Activated T-helper 2 cell treated with anti-CD3 and anti-CD28 coated beads, Interferon-gamma antibody, Interleukin-2, Interleukin-4, amounts not matched to agents 10 μg/mL and 5 μg/mL and 100 μg/mL, durations not matched to agents 14 hours and 24 hours and 36 hours (primary cell): ENCODE measurements at regions not wholly inside any gene's neighbourhood (a gene's known extent, or its start where the extent isn't known, plus 50 kb on each side); places are given as distances from the start of the nearest gene placed in this dataset.

Experiments
- DNase-seq: peaks from one replicate; pipeline ENCODE4 v3.0.0; 2021; ENCODE audit warnings: low spot score
- H3K27ac Mint-ChIP-seq: one replicate; pipeline ENCODE4 v1.8.0; 2021; ENCODE audit warnings: mixed read lengths
- H3K27me3 Mint-ChIP-seq: one replicate; pipeline ENCODE4 v1.8.0; 2021; ENCODE audit warnings: low read depth, mixed read lengths
- H3K36me3 Mint-ChIP-seq: one replicate; pipeline ENCODE4 v1.8.0; 2021; ENCODE audit warnings: low read depth, mixed read lengths
- H3K4me1 Mint-ChIP-seq: one replicate; pipeline ENCODE4 v1.8.0; 2021; ENCODE audit warnings: low read depth, mixed read lengths
- H3K4me3 Mint-ChIP-seq: one replicate; pipeline ENCODE4 v1.8.0; 2021; ENCODE audit warnings: low read depth, mild to moderate bottlenecking, moderate library complexity, mixed read lengths
- H3K9me3 Mint-ChIP-seq: one replicate; pipeline ENCODE4 v1.8.0; 2021; ENCODE audit warnings: mixed read lengths
- intact Hi-C: fragments of 100-400 bp; cut with micrococcal nuclease; formaldehyde crosslinking; loops from one replicate; pipeline ENCODE4 v1.15.1; 2023

DNA sequence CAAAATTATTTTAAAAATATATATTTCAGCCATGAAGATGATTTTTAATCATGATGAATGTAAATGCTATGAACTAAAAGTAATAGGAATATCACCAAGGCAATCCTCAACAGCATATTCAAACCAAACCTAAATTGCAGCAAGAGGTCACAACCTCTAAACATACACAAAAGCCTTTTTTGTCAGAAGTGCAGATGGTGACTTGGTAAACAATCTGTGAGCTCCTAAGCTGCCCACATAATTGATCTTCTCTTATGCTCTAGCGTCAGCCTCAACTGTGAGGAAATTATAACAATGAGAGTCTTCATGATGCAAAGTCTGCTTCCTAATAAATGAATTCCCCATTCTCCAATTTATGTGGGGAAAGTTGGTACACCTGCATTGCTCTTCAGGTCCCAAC lies 113.2 kb downstream of the TSN start:
- H3K9me3 Mint-ChIP-seq = no peaks in the 10 kb centered on the region
- no peak overlapping the region for H3K4me3 Mint-ChIP-seq
- H3K27me3 Mint-ChIP-seq = no peaks in the 10 kb centered on the region
- no peak overlapping the region for H3K27ac Mint-ChIP-seq
- DNase-seq = no peak
- H3K36me3 Mint-ChIP-seq = no peaks in the 10 kb centered on the region
- intact Hi-C loops = no loop called here
- H3K4me1 Mint-ChIP-seq = no peaks in the 10 kb centered on the region

DNA sequence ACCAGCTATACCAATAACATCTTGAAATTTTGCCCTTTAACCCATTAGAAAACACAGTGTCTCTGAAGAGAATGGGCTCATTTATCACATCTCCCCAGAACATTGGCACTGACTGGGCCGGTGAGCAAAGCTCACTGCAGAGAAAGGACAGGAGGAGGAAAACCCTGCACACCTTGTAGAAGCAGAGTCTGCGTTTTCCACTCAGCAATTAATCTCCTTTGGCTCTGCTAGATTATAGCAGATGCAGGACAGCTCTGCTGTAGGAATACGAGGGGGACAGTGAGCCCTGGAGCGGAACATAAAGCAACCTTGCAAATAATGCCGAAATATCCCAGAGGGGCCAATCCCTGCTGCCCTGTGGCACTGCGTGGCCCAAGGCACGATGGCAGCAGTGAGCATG lies 113.9 kb downstream of the TSN start:
- intact Hi-C loops = no loop called here
- Mint-ChIP-seq H3K27me3 (no peaks in the 10 kb centered on the region), H3K27ac (no peak overlapping the region), H3K36me3 (no peaks in the 10 kb centered on the region), H3K9me3 (no peaks in the 10 kb centered on the region), H3K4me3 (no peak overlapping the region), H3K4me1 (no peaks in the 10 kb centered on the region)
- no peak for DNase-seq

DNA sequence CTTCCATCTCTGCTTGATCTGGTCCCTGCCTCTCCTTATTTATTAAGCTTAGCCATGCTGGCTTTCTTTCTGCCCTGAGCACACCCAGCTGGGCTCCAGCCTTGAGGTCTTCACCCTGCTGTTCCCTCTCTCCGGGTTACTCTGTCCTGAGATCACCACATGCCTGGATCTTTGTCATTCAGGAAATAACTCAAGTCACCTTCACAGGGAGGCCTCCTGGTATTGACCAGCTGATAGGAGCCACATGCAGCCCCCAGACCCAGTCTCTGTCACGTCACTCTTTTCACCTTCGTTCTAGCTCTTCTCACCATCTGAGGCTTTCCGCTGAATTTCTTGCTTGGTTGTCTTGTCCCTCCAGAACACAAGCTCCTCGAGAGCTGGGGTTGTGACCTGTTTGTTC lies 114.4 kb downstream of the TSN start:
- H3K4me1 Mint-ChIP-seq = no peaks in the 10 kb centered on the region
- no peak overlapping the region for H3K4me3 Mint-ChIP-seq
- no peaks in the 10 kb centered on the region for H3K27me3 Mint-ChIP-seq
- no peaks in the 10 kb centered on the region for H3K36me3 Mint-ChIP-seq
- intact Hi-C loops = no loop called here
- H3K9me3 Mint-ChIP-seq = no peaks in the 10 kb centered on the region
- DNase-seq = no peak
- H3K27ac Mint-ChIP-seq = no peak overlapping the region

- no peaks in the 10 kb centered on the region for H3K27me3 Mint-ChIP-seq
- H3K36me3 Mint-ChIP-seq = no peaks in the 10 kb centered on the region
- no peak overlapping the region for H3K4me3 Mint-ChIP-seq
- H3K9me3 Mint-ChIP-seq = no peaks in the 10 kb centered on the region
- intact Hi-C loops = no loop called here
- DNase-seq = no peak
- no peaks in the 10 kb centered on the region for H3K4me1 Mint-ChIP-seq
- no peak overlapping the region for H3K27ac Mint-ChIP-seq
These were observed 117.2 kb downstream of the TSN start for GRCh38 chr2:121872651-121873050.

- intact Hi-C loops = no loop called here
- Mint-ChIP-seq H3K4me1 (no peaks in the 10 kb centered on the region), H3K4me3 (no peak overlapping the region), H3K27ac (no peak overlapping the region), H3K27me3 (peaks cover 1% of the 10 kb centered on the region), H3K36me3 (no peaks in the 10 kb centered on the region), H3K9me3 (no peaks in the 10 kb centered on the region)
- no peak for DNase-seq
These were observed 118.4 kb downstream of the TSN start for GRCh38 chr2:121873864-121874263.

DNA sequence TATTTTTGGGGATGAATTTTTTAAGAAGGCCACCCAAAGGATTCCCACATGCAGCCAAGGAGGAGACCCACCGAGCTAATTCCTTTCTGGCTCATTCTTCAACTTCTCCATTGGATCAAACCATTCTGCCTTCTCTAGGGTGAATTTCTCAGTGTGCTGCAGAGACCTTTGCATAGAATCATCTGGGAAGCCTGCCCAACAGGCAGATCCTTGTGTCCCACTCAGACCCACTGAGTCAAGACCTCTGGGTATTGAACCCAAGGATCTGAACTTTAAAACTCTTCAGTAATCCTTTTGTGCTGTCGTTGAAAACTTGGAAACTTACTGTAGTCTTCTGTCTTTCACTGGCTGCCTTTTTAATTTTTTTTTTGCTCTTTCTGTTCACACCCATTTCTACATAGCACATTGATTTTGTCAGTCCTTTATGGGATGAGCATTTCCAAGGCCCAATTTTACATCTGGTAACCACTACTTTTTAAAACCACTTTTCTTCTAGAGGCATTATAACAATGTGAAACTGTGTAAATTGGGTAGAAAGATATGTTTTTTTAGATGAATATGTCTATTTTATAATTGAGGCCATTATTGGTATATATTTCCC lies 120.2 kb downstream of the TSN start:
- Mint-ChIP-seq H3K9me3 (no peaks in the 10 kb centered on the region), H3K27me3 (peaks cover 1% of the 10 kb centered on the region), H3K4me3 (no peak overlapping the region), H3K36me3 (no peaks in the 10 kb centered on the region), H3K27ac (no peak overlapping the region), H3K4me1 (no peaks in the 10 kb centered on the region)
- no peak for DNase-seq
- intact Hi-C loops = no loop called here

- intact Hi-C loops = no loop called here
- Mint-ChIP-seq H3K36me3 (no peaks in the 10 kb centered on the region), H3K27ac (no peak overlapping the region), H3K4me1 (no peaks in the 10 kb centered on the region), H3K9me3 (no peaks in the 10 kb centered on the region), H3K4me3 (no peak overlapping the region), H3K27me3 (peaks cover 1% of the 10 kb centered on the region)
- DNase-seq = no peak
These were observed 121.9 kb downstream of the TSN start for GRCh38 chr2:121877366-121877765.

GRCh38 chr2:121880283-121880682 lies 124.8 kb downstream of the TSN start:
- peaks cover 1% of the 10 kb centered on the region for H3K27me3 Mint-ChIP-seq
- H3K36me3 Mint-ChIP-seq = no peaks in the 10 kb centered on the region
- H3K4me1 Mint-ChIP-seq = no peaks in the 10 kb centered on the region
- no peak for DNase-seq
- intact Hi-C loops = no loop called here
- no peak overlapping the region for H3K4me3 Mint-ChIP-seq
- no peaks in the 10 kb centered on the region for H3K9me3 Mint-ChIP-seq
- no peak overlapping the region for H3K27ac Mint-ChIP-seq

- Mint-ChIP-seq H3K4me1 (no peaks in the 10 kb centered on the region), H3K27me3 (peaks cover 1% of the 10 kb centered on the region), H3K36me3 (no peaks in the 10 kb centered on the region), H3K4me3 (no peak overlapping the region), H3K27ac (no peak overlapping the region), H3K9me3 (no peaks in the 10 kb centered on the region)
- intact Hi-C loops = no loop called here
- no peak for DNase-seq
These were observed 125.6 kb downstream of the TSN start for GRCh38 chr2:121881038-121881437.

DNA sequence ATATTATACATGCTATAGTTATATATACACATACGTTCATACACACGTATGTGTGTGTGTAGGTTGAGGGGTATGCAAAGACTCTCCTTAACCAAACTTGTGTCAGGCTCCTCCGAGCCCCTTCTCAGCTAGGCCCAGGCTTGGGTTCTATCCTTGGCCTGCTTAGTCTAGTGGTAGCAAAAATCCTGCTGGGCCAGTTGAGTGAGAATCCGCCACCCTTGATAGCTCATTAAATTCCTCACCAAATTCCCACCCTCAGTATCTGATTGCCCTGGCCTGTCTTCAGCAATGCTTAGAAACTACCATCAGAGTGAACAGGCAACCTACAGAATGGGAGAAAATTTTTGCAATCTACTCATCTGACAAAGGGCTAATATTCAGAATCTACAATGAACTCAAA lies 126.5 kb downstream of the TSN start:
- Mint-ChIP-seq H3K27me3 (peaks cover 1% of the 10 kb centered on the region), H3K27ac (no peak overlapping the region), H3K4me3 (no peak overlapping the region), H3K4me1 (no peaks in the 10 kb centered on the region), H3K9me3 (no peaks in the 10 kb centered on the region), H3K36me3 (no peaks in the 10 kb centered on the region)
- intact Hi-C loops = no loop called here
- DNase-seq = no peak

DNA sequence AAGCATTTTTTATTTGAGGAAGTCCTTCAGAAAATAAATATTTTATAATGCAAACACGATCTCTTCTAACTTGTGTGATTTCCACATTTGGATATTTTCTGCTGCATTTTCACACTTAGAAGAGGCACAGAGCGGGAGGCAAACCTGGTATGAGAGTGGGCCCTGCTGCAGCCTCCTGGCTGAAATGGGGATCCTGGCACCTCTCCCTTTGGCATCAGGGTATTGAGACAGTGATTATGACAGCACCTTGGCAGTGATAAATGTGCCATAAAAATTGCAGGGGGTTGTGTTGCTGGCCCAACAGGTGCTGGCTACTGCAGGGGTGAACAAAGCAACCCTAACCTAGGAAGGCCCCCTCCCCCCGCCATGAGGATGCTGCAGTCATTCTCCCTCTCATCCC lies 128.6 kb downstream of the TSN start:
- intact Hi-C loops = no loop called here
- no peaks in the 10 kb centered on the region for H3K36me3 Mint-ChIP-seq
- no peak for DNase-seq
- H3K9me3 Mint-ChIP-seq = no peaks in the 10 kb centered on the region
- H3K4me3 Mint-ChIP-seq = no peak overlapping the region
- no peak overlapping the region for H3K27ac Mint-ChIP-seq
- no peaks in the 10 kb centered on the region for H3K27me3 Mint-ChIP-seq
- no peaks in the 10 kb centered on the region for H3K4me1 Mint-ChIP-seq

- DNase-seq = no peak
- Mint-ChIP-seq H3K27me3 (no peaks in the 10 kb centered on the region), H3K4me3 (no peak overlapping the region), H3K36me3 (no peaks in the 10 kb centered on the region), H3K27ac (no peak overlapping the region), H3K4me1 (no peaks in the 10 kb centered on the region), H3K9me3 (no peaks in the 10 kb centered on the region)
- intact Hi-C loops = no loop called here
These were observed 129.1 kb downstream of the TSN start for GRCh38 chr2:121884511-121884921.

GRCh38 chr2:121886059-121886458 lies 130.6 kb downstream of the TSN start:
- no peaks in the 10 kb centered on the region for H3K9me3 Mint-ChIP-seq
- H3K27me3 Mint-ChIP-seq = no peaks in the 10 kb centered on the region
- no peaks in the 10 kb centered on the region for H3K36me3 Mint-ChIP-seq
- no peaks in the 10 kb centered on the region for H3K4me1 Mint-ChIP-seq
- no peak for DNase-seq
- intact Hi-C loops = no loop called here
- H3K27ac Mint-ChIP-seq = no peak overlapping the region
- no peak overlapping the region for H3K4me3 Mint-ChIP-seq

GRCh38 chr2:121887513-121888188 lies 132.2 kb downstream of the TSN start:
- Mint-ChIP-seq H3K9me3 (no peaks in the 10 kb centered on the region), H3K36me3 (no peaks in the 10 kb centered on the region), H3K4me1 (no peaks in the 10 kb centered on the region), H3K27ac (no peak overlapping the region), H3K4me3 (no peak overlapping the region), H3K27me3 (no peaks in the 10 kb centered on the region)
- intact Hi-C loops = no loop called here
- DNase-seq = no peak
